Adrenal gland (tissue), 5 donors: ENCODE measurements at regions not wholly inside any gene's neighbourhood (a gene's known extent, or its start where the extent isn't known, plus 50 kb on each side); places are given as distances from the start of the nearest gene placed in this dataset.

Source experiments
- CTCF ChIP-seq, 6 experiments: fragments of 450-650 bp in 4 of 6; fragments of 200-600 bp in 2 of 6; sonication (generic) in 1 of 6; IDR thresholded peaks; 1 replicate in 5 of 6; 2 replicates in 1 of 6; pipeline versions ENCODE4 v1.5.1 to v1.8.0; 2016 to 2021; ENCODE audit warnings: antibody characterized with exemption in 6 of 6, mild to moderate bottlenecking in 2 of 6, moderate library complexity in 1 of 6
- POLR2A ChIP-seq, 2 donors: fragments of 450-650 bp; IDR thresholded peaks; one replicate each; pipeline ENCODE4 v1.6.1; 2017; ENCODE audit warnings: antibody characterized with exemption in 2 of 2, mild to moderate bottlenecking in 2 of 2, moderate library complexity in 1 of 2
- donor health status: DM: no; HTN: no; CAD: no.

GRCh38 chr2:17252258-17252657, 266.0 kb downstream of the RAD51AP2 start:
- no peak for TF ChIP-seq CTCF (IDR thresholded peaks at IDR 0.05)
- no peak for TF ChIP-seq POLR2A (IDR thresholded peaks at IDR 0.05)
